ENCODE measurements at regions not wholly inside any gene's neighbourhood (a gene's known extent, or its start where the extent isn't known, plus 50 kb on each side); places are given as distances from the start of the nearest gene placed in this dataset.

- no peaks in the 10 kb centered on the region for H3K9me3 ChIP-seq (ENCODE audit: control insufficient read depth, insufficient read depth, low read length)
- no peaks in the 10 kb centered on the region for H3K4me1 ChIP-seq (ENCODE audit: control insufficient read depth, insufficient read depth, low read length)
- no peaks in the 10 kb centered on the region for H3K36me3 ChIP-seq (ENCODE audit: control insufficient read depth, insufficient read depth, low read length)
- H3K9ac ChIP-seq (ENCODE audit: low read depth, low read length) = no peak overlapping the region
- no peaks in the 10 kb centered on the region for H3K27me3 ChIP-seq (ENCODE audit: control insufficient read depth, insufficient read depth, low read length)
- H3K4me3 ChIP-seq (ENCODE audit: low read depth, low read length) = no peak overlapping the region
These were observed 228.0 kb downstream of the TLE4 start for GRCh38 chr9:79799691-79800335.

DNA sequence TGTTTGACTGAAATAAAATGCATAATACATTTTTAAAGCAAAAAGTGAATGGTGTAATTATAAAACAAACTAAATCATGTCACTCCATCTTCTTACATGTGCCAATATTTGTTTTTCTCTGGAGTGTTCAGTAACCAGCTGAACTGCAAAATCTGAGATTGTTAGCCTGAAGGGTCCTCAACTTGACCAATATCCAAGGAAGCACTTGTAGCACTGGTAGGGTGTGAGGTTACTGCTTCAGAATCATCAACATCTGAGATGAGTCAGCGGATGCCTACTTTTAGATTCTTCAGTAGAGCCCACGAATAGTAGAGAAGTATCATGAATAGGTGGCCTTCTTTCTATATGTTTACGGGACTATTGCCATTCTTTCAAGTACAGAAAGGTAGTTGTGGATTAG is 226.7 kb downstream of the TLE4 start:
- H3K27me3 ChIP-seq (ENCODE audit: control insufficient read depth, insufficient read depth, low read length) = no peaks in the 10 kb centered on the region
- H3K4me1 ChIP-seq (ENCODE audit: control insufficient read depth, insufficient read depth, low read length) = no peaks in the 10 kb centered on the region
- no peak overlapping the region for H3K4me3 ChIP-seq (ENCODE audit: low read depth, low read length)
- H3K36me3 ChIP-seq (ENCODE audit: control insufficient read depth, insufficient read depth, low read length) = no peaks in the 10 kb centered on the region
- H3K9ac ChIP-seq (ENCODE audit: low read depth, low read length) = no peak overlapping the region
- H3K9me3 ChIP-seq (ENCODE audit: control insufficient read depth, insufficient read depth, low read length) = no peaks in the 10 kb centered on the region

GRCh38 chr9:79796411-79796810 is 224.6 kb downstream of the TLE4 start:
- H3K4me3 ChIP-seq (ENCODE audit: low read depth, low read length) = no peak overlapping the region

DNA sequence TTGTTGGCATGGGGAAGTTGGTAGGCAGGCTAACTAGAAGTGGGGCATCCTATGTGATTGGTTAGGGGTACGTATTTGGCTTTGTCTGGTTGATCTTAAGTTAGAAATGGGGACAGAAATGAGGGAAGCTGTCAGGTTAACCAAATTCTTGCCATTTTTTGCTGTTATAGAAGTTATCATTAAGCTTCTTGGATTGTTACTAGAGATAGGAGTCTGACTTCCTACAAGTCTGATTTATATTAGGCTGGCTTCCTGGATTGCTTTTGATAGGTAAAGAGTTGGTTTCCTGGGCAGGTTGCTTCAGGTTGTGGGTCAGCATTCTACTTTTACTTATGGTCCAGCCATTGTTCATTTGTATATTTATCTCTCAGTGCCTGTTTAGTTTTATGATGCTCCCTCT is 216.9 kb downstream of the TLE4 start:
- Histone ChIP-seq H3K9ac (ENCODE audit: low read depth, low read length) (no peak overlapping the region), H3K4me1 (ENCODE audit: control insufficient read depth, insufficient read depth, low read length) (no peaks in the 10 kb centered on the region), H3K36me3 (ENCODE audit: control insufficient read depth, insufficient read depth, low read length) (no peaks in the 10 kb centered on the region), H3K27me3 (ENCODE audit: control insufficient read depth, insufficient read depth, low read length) (no peaks in the 10 kb centered on the region), H3K9me3 (ENCODE audit: control insufficient read depth, insufficient read depth, low read length) (no peaks in the 10 kb centered on the region), H3K4me3 (ENCODE audit: low read depth, low read length) (no peak overlapping the region)

More at GRCh38 chr9:79796411-79796810, 224.6 kb downstream of the TLE4 start:
- Histone ChIP-seq H3K27me3 (ENCODE audit: control insufficient read depth, insufficient read depth, low read length) (no peaks in the 10 kb centered on the region), H3K9me3 (ENCODE audit: control insufficient read depth, insufficient read depth, low read length) (no peaks in the 10 kb centered on the region), H3K9ac (ENCODE audit: low read depth, low read length) (no peak overlapping the region), H3K4me1 (ENCODE audit: control insufficient read depth, insufficient read depth, low read length) (no peaks in the 10 kb centered on the region), H3K36me3 (ENCODE audit: control insufficient read depth, insufficient read depth, low read length) (no peaks in the 10 kb centered on the region)

- no peak overlapping the region for H3K4me3 ChIP-seq (ENCODE audit: low read depth, low read length)
- no peaks in the 10 kb centered on the region for H3K27me3 ChIP-seq (ENCODE audit: control insufficient read depth, insufficient read depth, low read length)
These were observed 209.5 kb downstream of the TLE4 start for GRCh38 chr9:79781263-79781662.

GRCh38 chr9:79780559-79780958 is 208.8 kb downstream of the TLE4 start:
- Histone ChIP-seq H3K4me3 (ENCODE audit: low read depth, low read length) (no peak overlapping the region), H3K4me1 (ENCODE audit: control insufficient read depth, insufficient read depth, low read length) (no peaks in the 10 kb centered on the region), H3K36me3 (ENCODE audit: control insufficient read depth, insufficient read depth, low read length) (no peaks in the 10 kb centered on the region), H3K9ac (ENCODE audit: low read depth, low read length) (no peak overlapping the region), H3K27me3 (ENCODE audit: control insufficient read depth, insufficient read depth, low read length) (no peaks in the 10 kb centered on the region), H3K9me3 (ENCODE audit: control insufficient read depth, insufficient read depth, low read length) (no peaks in the 10 kb centered on the region)

More at GRCh38 chr9:79781263-79781662, 209.5 kb downstream of the TLE4 start:
- Histone ChIP-seq H3K9ac (ENCODE audit: low read depth, low read length) (no peak overlapping the region), H3K4me1 (ENCODE audit: control insufficient read depth, insufficient read depth, low read length) (no peaks in the 10 kb centered on the region), H3K36me3 (ENCODE audit: control insufficient read depth, insufficient read depth, low read length) (no peaks in the 10 kb centered on the region), H3K9me3 (ENCODE audit: control insufficient read depth, insufficient read depth, low read length) (no peaks in the 10 kb centered on the region)

GRCh38 chr9:79779901-79780300 is 208.1 kb downstream of the TLE4 start:
- no peak overlapping the region for H3K4me3 ChIP-seq (ENCODE audit: low read depth, low read length)

DNA sequence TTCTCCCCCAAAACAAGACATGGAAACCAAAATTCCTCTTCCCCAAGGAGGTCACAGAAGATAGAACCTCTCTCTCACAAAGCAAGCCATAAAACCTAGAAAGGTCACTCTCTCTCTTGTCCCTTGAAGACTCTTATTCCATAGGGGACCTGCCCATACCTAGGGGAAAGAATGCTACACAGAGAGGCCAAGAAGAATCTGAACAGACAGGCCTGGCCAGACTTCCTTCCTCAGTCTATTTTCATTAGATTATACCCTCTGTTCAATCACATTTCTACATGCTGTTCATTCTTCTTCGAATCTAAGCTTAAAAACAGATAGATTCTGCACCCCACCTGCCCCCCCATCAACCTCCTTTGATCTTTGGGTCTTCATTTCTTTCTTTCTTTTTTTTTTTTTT is 206.8 kb downstream of the TLE4 start:
- H3K27me3 ChIP-seq (ENCODE audit: control insufficient read depth, insufficient read depth, low read length) = no peaks in the 10 kb centered on the region
- H3K4me3 ChIP-seq (ENCODE audit: low read depth, low read length) = no peak overlapping the region
- H3K4me1 ChIP-seq (ENCODE audit: control insufficient read depth, insufficient read depth, low read length) = no peaks in the 10 kb centered on the region
- no peak overlapping the region for H3K9ac ChIP-seq (ENCODE audit: low read depth, low read length)
- no peaks in the 10 kb centered on the region for H3K36me3 ChIP-seq (ENCODE audit: control insufficient read depth, insufficient read depth, low read length)
- no peaks in the 10 kb centered on the region for H3K9me3 ChIP-seq (ENCODE audit: control insufficient read depth, insufficient read depth, low read length)

More at GRCh38 chr9:79779901-79780300, 208.1 kb downstream of the TLE4 start:
- Histone ChIP-seq H3K4me1 (ENCODE audit: control insufficient read depth, insufficient read depth, low read length) (no peaks in the 10 kb centered on the region), H3K27me3 (ENCODE audit: control insufficient read depth, insufficient read depth, low read length) (no peaks in the 10 kb centered on the region), H3K36me3 (ENCODE audit: control insufficient read depth, insufficient read depth, low read length) (no peaks in the 10 kb centered on the region), H3K9me3 (ENCODE audit: control insufficient read depth, insufficient read depth, low read length) (no peaks in the 10 kb centered on the region), H3K9ac (ENCODE audit: low read depth, low read length) (no peak overlapping the region)

- no peaks in the 10 kb centered on the region for H3K4me1 ChIP-seq (ENCODE audit: control insufficient read depth, insufficient read depth, low read length)
These were observed 204.8 kb downstream of the TLE4 start for GRCh38 chr9:79776581-79776980.

More at GRCh38 chr9:79776581-79776980, 204.8 kb downstream of the TLE4 start:
- H3K9ac ChIP-seq (ENCODE audit: low read depth, low read length) = no peak overlapping the region
- no peaks in the 10 kb centered on the region for H3K27me3 ChIP-seq (ENCODE audit: control insufficient read depth, insufficient read depth, low read length)
- no peaks in the 10 kb centered on the region for H3K9me3 ChIP-seq (ENCODE audit: control insufficient read depth, insufficient read depth, low read length)
- no peak overlapping the region for H3K4me3 ChIP-seq (ENCODE audit: low read depth, low read length)
- no peaks in the 10 kb centered on the region for H3K36me3 ChIP-seq (ENCODE audit: control insufficient read depth, insufficient read depth, low read length)

All from iPS-15b (cell line).